Activated T-cell treated with anti-CD3 and anti-CD28 coated beads, Interleukin-2, amount 50 U/mL, for 4 hours (primary cell): ENCODE measurements at regions not wholly inside any gene's neighbourhood (a gene's known extent, or its start where the extent isn't known, plus 50 kb on each side); places are given as distances from the start of the nearest gene placed in this dataset.

ENCODE experiments used
- ATAC-seq, 2 donors: fragments of 200-7000 bp; cut with Tn5 transposase; one replicate each; pipeline ENCODE4 v1.10.0; 2021
- DNase-seq: peaks from one replicate; pipeline ENCODE4 v3.0.0-alpha.2; 2020
- H3K27me3 Mint-ChIP-seq: one replicate; pipeline ENCODE4 v1.8.0; 2021; ENCODE audit warnings: low read depth, mixed read lengths
- H3K36me3 Mint-ChIP-seq: one replicate; pipeline ENCODE4 v1.8.0; 2022; ENCODE audit warnings: mixed read lengths; ENCODE audit not compliant: insufficient read depth
- H3K4me1 Mint-ChIP-seq: one replicate; pipeline ENCODE4 v1.8.0; 2021; ENCODE audit warnings: low read depth, mixed read lengths
- H3K4me3 Mint-ChIP-seq: one replicate; pipeline ENCODE4 v1.8.0; 2021; ENCODE audit warnings: mild to moderate bottlenecking, moderate library complexity, mixed read lengths
- H3K9me3 Mint-ChIP-seq: one replicate; pipeline ENCODE4 v1.8.0; 2021; ENCODE audit warnings: mixed read lengths

DNA sequence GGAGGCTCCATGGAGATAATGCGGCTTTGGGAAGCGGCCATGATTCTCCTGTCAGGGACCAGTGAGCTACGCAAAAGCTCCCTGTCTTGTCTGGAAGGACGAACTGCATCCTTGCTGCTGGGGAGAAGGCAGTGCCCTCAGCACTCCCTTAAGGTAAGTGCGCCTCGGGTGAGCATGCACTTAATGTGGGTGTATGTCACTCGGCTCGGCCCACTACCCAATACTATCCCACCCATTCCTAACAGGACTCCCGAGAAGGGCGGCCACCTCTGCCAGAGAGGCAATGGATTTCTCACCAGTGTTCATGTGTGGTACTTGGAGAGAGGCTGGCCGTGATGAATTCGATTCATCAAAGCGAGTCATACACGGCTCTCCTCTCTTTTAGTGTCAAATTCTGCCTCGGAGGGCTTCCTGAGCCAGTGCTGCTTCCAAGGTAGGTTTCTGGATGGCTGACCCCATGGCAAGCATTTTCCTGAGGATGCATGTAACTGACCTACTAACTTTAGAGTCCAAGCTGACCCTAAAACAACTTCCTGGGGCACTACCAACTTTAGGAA, 151.7 kb upstream of the RTL1 start:
- Mint-ChIP-seq H3K9me3 (peaks cover 13% of the 10 kb centered on the region), H3K4me1 (no peaks in the 10 kb centered on the region), H3K4me3 (no peak overlapping the region), H3K36me3 (no peaks in the 10 kb centered on the region), H3K27me3 (peaks cover 3% of the 10 kb centered on the region)
- DNase-seq (no peak), ATAC-seq (no peak)

DNA sequence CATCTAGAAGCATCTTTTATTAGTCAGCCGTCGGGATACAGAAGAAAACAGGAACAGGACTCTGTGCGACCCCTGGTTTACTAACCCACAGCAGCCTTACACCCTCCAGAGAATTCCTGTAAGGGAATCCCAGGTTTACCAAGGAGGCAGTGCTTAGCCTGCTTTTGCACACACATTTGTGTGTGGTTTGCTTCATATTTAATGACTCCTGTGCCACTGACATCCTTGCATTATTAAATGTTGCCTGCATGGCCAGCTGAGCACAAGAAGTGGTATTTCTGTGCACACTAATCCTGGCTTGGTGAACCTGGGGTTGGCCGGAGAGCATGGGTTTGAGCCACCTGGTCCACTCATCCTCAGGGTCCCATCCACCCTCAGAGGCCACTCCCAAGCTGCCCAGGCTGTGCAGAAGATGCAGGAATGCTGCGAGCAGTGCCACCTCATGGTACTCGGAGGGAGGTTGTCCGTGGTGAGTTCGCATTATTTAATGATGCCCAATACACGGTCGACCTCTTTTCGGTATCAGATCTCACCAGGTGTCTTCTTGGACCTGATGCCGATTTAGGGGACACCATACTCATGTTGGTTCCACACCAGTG, 152.4 kb upstream of the RTL1 start:
- Mint-ChIP-seq H3K9me3 (peaks cover 13% of the 10 kb centered on the region), H3K27me3 (peaks cover 3% of the 10 kb centered on the region), H3K4me3 (no peak overlapping the region), H3K4me1 (no peaks in the 10 kb centered on the region), H3K36me3 (no peaks in the 10 kb centered on the region)
- no peak for ATAC-seq
- DNase-seq, result no peak

DNA sequence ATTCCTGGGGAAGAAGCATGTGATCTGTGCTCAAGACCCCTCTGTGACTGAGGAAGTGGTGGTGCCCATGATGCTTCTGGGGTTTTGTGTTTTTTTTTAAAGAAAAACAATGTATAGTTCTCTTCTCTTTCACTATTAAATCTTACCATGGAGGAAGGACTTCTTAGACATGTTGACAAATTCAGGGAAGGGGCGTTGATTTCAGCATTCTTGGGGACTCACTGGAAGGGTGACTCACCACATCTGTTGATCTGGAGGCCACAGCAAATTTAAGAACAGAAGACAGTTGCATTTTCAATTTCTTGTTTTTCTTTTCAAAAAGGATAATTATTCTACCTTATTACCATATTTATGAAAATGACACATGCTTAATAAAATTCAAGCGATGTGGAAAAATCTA, 152.9 kb upstream of the RTL1 start:
- DNase-seq (no peak), ATAC-seq (no peak)
- Mint-ChIP-seq H3K27me3 (peaks cover 3% of the 10 kb centered on the region), H3K9me3 (peaks cover 13% of the 10 kb centered on the region), H3K4me3 (no peak overlapping the region), H3K36me3 (no peaks in the 10 kb centered on the region), H3K4me1 (no peaks in the 10 kb centered on the region)

DNA sequence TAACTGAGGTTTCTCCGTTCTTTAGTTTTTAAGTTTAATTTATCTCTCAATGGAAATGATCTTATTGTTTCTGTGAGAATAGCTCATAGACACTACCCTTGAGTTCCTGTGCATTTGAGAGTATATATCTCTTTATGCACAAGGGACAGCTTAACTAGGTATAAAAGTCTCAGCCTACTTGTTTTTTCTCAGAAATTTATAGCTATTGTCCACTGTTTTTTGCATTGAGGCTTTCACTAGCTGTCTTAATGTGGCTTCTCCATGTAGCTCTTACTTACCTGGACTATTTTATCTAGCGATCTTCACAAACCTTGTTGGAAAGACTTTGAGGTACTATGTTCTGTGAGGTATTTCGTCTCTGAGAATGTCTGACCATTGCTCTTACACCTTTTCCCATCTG, 153.9 kb upstream of the RTL1 start:
- H3K4me1 Mint-ChIP-seq, result no peaks in the 10 kb centered on the region
- H3K4me3 Mint-ChIP-seq, result no peak overlapping the region
- ATAC-seq, result no peak
- H3K36me3 Mint-ChIP-seq, result no peaks in the 10 kb centered on the region
- peaks cover 13% of the 10 kb centered on the region for H3K9me3 Mint-ChIP-seq
- no peak for DNase-seq
- H3K27me3 Mint-ChIP-seq, result peaks cover 3% of the 10 kb centered on the region

DNA sequence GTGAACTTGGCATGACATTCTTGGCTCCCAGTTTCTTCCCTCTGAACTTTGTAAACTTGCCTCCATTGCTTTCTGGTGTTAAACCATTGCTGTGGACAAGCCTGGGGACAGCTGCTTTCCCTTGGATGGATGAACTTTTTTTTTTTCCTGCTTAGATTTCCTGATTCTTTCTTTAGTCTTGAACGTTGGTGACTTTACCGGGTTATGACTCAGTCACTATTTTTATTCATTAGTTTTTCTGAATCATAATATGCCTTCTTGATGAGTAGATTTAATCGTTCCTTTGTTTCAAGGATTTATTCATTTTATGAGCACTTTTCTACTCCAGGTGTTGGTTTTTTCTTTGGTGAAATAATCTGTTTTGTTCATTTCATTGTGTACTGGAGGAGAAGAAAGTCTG, 155.0 kb upstream of the RTL1 start:
- no peaks in the 10 kb centered on the region for H3K36me3 Mint-ChIP-seq
- H3K9me3 Mint-ChIP-seq, result peaks cover 13% of the 10 kb centered on the region
- H3K4me3 Mint-ChIP-seq, result no peak overlapping the region
- ATAC-seq (no peak), DNase-seq (no peak)
- H3K27me3 Mint-ChIP-seq, result no peaks in the 10 kb centered on the region
- no peaks in the 10 kb centered on the region for H3K4me1 Mint-ChIP-seq

DNA sequence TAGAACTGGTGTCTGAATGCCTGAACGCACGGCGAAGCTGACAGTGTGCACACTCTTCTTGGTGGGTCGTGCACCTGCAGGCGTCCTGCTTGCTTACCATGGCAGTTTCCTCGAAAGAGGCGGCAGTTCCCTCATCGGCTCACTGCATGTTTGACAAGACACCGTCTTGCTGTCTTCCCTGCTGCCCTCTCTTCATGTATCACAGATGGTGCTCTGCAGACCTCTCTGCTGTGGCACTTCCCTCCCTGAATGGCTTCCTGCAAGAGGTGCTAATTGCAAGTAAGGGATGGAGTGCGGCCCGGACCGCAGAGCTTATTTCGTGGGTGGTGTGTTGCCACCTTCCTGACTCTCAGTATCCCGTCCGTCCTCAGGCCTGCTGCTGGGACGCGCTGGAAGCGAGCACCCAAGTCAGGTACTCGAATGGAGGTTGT, 156.7 kb upstream of the RTL1 start:
- Mint-ChIP-seq H3K9me3 (peaks cover 13% of the 10 kb centered on the region), H3K4me3 (no peak overlapping the region), H3K4me1 (no peaks in the 10 kb centered on the region), H3K36me3 (no peaks in the 10 kb centered on the region), H3K27me3 (no peaks in the 10 kb centered on the region)
- ATAC-seq (no peak), DNase-seq (no peak)

DNA sequence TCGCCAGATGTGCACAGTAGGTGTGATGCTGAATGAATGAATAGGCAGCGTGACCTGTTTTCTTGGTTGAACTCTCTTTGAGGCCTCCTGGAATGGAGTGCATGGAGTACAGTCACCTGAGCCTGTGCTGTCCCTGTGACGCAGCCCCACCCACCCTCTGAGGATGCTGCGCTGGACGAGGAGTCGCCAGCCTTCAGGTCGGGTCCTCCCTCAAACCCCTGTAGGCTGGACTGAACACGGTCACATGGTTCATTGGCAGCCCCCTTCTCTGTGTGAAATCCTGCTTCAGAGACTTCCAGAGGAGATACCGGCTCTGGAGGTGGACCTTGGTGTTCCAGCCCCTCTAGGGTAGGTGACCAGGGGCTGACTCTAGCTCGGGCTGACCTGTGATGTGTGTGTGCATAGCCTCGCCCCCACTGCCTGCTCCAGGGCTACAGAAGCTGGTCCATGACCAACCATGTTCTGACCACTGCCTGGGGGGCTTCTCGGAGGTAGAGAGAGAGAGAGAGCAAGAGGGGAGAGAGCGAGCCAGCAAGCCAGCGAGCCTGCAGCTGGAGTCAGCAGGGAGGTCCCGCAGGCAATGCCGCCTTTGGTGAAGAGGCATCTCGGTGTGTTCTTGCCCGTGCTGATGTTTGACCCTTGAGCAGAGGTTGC, 158.0 kb upstream of the RTL1 start:
- Mint-ChIP-seq H3K4me3 (no peak overlapping the region), H3K27me3 (no peaks in the 10 kb centered on the region), H3K9me3 (peaks cover 13% of the 10 kb centered on the region), H3K36me3 (no peaks in the 10 kb centered on the region), H3K4me1 (no peaks in the 10 kb centered on the region)
- DNase-seq, result no peak
- ATAC-seq, result no peak

DNA sequence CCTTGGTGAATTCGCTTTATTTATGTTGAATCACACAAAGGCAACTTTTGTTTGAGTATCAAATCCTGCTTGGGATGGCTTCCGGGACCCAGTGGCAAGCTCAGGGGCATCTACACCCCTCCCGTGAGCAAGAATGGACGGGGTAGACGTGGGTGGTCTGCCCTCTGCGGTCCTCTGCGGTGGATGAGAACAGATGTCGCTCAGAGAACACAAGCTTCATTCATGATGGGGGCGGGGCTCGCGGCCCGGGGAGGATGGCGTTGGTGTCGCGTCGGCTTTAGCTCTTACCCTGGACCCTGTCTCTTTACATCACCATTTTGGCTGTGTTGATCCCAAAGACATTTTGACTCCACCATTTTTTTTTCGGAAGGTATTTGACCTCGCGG, 158.5 kb upstream of the RTL1 start:
- Mint-ChIP-seq H3K4me3 (no peak overlapping the region), H3K4me1 (no peaks in the 10 kb centered on the region), H3K9me3 (peaks cover 12% of the 10 kb centered on the region), H3K27me3 (no peaks in the 10 kb centered on the region), H3K36me3 (no peaks in the 10 kb centered on the region)
- no peak for DNase-seq
- ATAC-seq, result no peak

DNA sequence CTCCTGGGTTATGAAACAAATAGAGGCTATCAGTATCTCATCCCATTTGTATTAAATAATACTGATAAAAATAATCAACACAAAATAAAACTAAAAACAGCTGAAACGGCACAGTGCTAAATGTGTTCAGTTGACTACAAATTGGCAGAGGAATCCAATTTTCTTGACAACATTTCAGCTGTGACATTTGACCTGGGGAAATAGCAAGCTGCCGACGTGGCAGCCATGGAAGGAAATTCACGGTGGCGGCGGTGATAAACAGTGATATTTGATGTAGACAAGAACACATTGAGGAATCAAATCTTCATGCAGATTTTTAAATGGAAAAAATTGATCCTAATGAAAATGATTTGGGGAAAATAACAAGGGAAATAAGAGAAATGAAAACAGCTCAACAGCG, 159.1 kb upstream of the RTL1 start:
- Mint-ChIP-seq H3K4me1 (no peaks in the 10 kb centered on the region), H3K27me3 (no peaks in the 10 kb centered on the region), H3K9me3 (peaks cover 7% of the 10 kb centered on the region), H3K36me3 (no peaks in the 10 kb centered on the region), H3K4me3 (no peak overlapping the region)
- ATAC-seq (no peak), DNase-seq (no peak)

DNA sequence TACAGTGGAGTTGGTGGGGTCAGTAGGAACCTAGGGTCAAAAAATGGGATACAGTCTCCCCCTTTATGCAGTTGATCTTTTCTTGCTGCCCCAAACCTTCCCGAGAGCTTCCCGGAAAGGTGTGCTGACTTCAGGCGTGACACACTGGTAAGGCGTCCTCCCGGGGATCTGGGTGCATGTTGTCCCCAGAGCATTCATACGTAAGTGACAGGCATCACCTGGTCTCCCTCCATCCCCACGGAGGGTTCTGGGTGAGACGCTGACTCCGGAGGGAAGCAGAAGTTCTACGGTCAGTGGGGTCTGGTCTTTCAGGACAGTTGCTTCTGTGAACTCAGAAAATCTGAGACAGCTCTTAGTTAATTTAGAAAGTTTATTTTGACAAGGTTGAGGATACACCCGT, 159.6 kb upstream of the RTL1 start:
- no peaks in the 10 kb centered on the region for H3K4me1 Mint-ChIP-seq
- no peaks in the 10 kb centered on the region for H3K36me3 Mint-ChIP-seq
- DNase-seq (no peak), ATAC-seq (no peak)
- H3K27me3 Mint-ChIP-seq, result no peaks in the 10 kb centered on the region
- peaks cover 2% of the 10 kb centered on the region for H3K9me3 Mint-ChIP-seq
- no peak overlapping the region for H3K4me3 Mint-ChIP-seq

DNA sequence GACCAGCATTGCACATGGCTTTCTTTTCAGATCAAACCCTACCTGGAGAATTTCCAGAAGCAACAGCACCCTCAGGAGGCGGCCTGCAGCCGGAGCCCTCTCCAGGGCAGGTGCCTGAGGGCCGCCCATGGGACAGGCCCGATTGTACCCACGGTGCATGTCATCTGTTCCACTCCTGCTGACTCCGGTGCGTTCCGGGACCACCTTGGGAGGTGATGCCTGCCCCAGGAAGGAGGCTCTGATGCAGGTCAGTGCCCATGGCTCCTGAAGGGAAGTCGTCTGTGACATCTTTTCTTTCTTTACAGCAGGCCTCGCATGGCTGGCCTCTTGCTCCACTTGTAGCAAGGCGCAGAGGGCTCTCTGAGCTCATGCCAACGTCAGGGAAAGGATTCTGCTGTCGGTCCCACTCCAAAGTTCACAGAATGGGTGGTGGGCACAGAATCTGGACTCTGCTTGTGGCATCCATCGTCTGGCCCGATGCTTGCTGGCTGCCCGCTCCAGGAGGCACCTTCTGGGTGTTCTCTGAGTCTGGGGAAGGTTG, 160.7 kb upstream of the RTL1 start:
- Mint-ChIP-seq H3K27me3 (peaks cover 7% of the 10 kb centered on the region), H3K4me3 (no peak overlapping the region), H3K4me1 (no peaks in the 10 kb centered on the region), H3K9me3 (no peaks in the 10 kb centered on the region), H3K36me3 (no peaks in the 10 kb centered on the region)
- DNase-seq (no peak), ATAC-seq (no peak)

DNA sequence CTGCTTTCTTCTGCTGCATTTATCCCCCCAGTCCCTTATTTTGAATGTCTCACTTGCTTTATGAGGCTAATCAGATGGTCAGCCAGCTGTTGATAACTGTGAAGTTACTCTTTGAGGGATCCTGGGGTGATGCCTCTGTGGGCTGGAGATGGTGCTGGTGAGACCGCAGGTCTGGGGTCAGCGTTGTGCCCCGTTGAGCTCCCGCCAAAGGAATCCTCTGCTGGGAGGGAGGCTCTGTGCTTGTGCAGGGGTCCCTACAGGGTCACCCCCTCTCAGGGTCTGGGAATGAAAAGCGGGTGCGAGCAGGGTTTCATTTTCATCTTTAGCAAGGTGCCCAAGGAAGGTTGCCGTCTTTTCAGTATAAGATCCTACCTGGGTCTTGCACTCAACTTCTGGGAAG, 161.2 kb upstream of the RTL1 start:
- Mint-ChIP-seq H3K4me3 (no peak overlapping the region), H3K27me3 (peaks cover 9% of the 10 kb centered on the region), H3K9me3 (no peaks in the 10 kb centered on the region), H3K36me3 (no peaks in the 10 kb centered on the region), H3K4me1 (no peaks in the 10 kb centered on the region)
- DNase-seq (no peak), ATAC-seq (no peak)

DNA sequence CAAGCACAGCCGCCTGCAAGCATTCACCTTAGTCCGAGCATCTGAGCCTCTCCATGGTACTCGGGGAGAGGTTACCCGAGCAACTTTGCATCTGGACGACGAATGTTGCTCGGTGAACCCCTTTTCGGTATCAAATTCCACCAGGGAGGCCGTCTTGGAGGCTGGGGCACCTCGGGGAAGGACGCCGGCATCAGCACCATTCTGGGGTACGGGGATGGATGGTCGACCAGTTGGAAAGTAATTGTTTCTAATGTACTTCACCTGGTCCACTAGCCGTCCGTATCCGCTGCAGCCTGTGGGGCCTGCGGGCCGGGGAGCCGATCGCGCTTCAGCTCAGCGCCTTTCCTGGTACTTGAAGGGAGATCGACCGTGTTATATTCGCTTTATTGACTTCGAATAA, 161.7 kb upstream of the RTL1 start:
- no peaks in the 10 kb centered on the region for H3K36me3 Mint-ChIP-seq
- DNase-seq, result no peak
- no peak overlapping the region for H3K4me3 Mint-ChIP-seq
- peaks cover 10% of the 10 kb centered on the region for H3K27me3 Mint-ChIP-seq
- no peaks in the 10 kb centered on the region for H3K9me3 Mint-ChIP-seq
- H3K4me1 Mint-ChIP-seq, result no peaks in the 10 kb centered on the region
- no peak for ATAC-seq

DNA sequence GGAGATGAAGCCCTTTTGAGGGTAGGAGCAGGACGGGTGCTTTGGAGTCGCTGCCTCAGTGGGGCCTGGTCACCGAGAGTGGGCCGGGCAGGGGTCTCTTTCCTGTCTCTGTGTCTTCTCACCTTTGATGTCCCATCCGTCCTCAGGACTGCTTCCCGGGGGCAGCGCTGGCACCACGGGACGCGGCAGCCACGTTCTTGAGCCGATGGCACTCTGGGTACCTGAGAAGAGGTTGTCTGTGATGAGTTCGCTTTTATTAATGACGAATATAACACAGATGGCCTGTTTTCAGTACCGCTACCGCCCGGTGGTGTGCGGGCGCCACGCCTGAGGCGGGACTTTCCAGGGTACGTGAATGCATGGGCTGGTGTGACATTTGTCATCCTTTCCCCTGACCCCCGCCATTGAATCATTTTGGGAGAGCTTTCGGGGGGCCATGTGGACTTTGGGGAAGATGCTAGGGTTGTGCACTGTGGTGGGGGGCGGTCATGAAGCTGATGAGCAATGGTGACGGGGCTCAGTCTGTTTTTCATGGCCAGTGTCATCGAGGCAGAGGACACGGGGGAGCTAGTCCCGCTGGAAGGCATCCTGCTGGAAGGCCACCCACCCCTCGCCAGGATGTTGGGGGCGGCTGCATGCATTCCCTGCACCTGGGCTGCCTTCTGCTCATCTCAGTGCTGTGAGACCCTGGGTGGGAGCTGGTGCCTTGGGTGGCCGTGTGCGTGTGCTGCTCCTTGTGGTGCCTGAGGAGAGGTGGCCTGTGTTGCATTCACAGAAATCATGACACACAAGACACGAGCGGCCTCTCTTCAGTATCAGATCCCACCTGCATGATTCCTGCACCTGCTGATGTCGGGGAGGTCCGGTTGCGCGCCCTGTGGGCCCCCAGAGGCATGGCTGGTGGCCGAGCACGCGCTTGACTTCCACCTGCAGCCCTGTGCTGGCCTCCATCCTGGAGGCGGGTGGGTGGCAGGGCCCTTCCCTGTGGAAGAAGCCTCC, 162.5 kb upstream of the RTL1 start:
- Mint-ChIP-seq H3K36me3 (no peaks in the 10 kb centered on the region), H3K27me3 (peaks cover 11% of the 10 kb centered on the region), H3K4me1 (no peaks in the 10 kb centered on the region), H3K9me3 (no peaks in the 10 kb centered on the region), H3K4me3 (no peak overlapping the region)
- no peak for DNase-seq
- ATAC-seq, result no peak
